ENCODE measurements at regions not wholly inside any gene's neighbourhood (a gene's known extent, or its start where the extent isn't known, plus 50 kb on each side); places are given as distances from the start of the nearest gene placed in this dataset.

DNA sequence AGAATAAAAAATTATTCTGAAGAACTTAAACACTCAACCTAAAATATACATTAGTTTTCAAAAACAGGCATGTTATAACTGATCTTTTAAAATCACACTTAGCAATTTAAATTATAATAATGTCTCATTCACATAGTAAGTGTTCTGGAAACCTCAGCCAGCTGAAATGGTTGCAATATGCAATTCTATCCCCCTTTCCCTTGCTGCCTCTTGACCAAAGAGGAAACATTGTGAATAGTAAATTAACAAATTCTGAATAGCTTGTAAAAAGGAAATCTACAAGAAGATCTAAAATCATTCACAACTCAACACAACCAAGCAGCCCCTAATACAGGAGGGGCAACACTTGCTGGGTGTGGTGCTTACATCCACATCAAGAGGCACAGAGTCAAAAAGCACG lies 431.9 kb downstream of the BCAT1 start:
- Histone ChIP-seq H3K4me1 (ENCODE audit: control insufficient read depth in 1 of 2, insufficient read depth in 2 of 2, low read length in 2 of 2) (no peaks in the 10 kb centered on the region), H3K27ac (ENCODE audit: low read depth, low read length) (no peak overlapping the region), H3K4me2 (ENCODE audit: low read length) (no peak overlapping the region), H3K9ac (ENCODE audit: low read length) (no peak overlapping the region), H3K4me3 (replicated peaks in 1 of 2; ENCODE audit: low read depth in 1 of 2, low read length in 2 of 2) (no peak overlapping the region), H3K9me2 (ENCODE audit: insufficient read depth) (no peaks in the 10 kb centered on the region), H3K9me3 (ENCODE audit: control insufficient read depth in 1 of 2, insufficient read depth in 1 of 2, low read depth in 1 of 2, low read length in 2 of 2) (peaks cover 10 to 16% of the 10 kb centered on the region in 2 experiments; a peak in 2 of 4 replicates), H3K79me2 (ENCODE audit: insufficient read depth, low read length) (no peaks in the 10 kb centered on the region), H3K27me3 (ENCODE audit: insufficient read depth, low read length) (no peaks in the 10 kb centered on the region), H3K36me3 (ENCODE audit: control insufficient read depth in 1 of 2, insufficient read depth in 2 of 2, low read length in 2 of 2) (no peaks in the 10 kb centered on the region), H2AFZ (ENCODE audit: low read depth, low read length, poor library complexity, severe bottlenecking) (no peak overlapping the region), H4K20me1 (ENCODE audit: insufficient read depth) (no peaks in the 10 kb centered on the region)
- CTCF ChIA-PET = no interaction called here
- intact Hi-C loops (cut with micrococcal nuclease) = no loop called here
- no TSS peak for BruUV-seq (replicated peaks)
- TF ChIP-seq FOSL1 (IDR thresholded peaks at IDR 0.05; ENCODE audit: low read depth) (no peak), EZH2 (IDR thresholded peaks at IDR 0.05) (no peak), POLR2AphosphoS5 (IDR thresholded peaks at IDR 0.05; ENCODE audit: low read depth, low read length) (no peak), CEBPB (IDR thresholded peaks at IDR 0.05; ENCODE audit: low read depth) (no peak), SP1 (IDR thresholded peaks at IDR 0.05; ENCODE audit: low read depth) (no peak), SRF (IDR thresholded peaks at IDR 0.05; ENCODE audit: low read depth) (no peak), SIN3A (IDR thresholded peaks at IDR 0.05; ENCODE audit: low read depth) (no peak), POLR2A (IDR thresholded peaks at IDR 0.05; ENCODE audit: borderline replicate concordance, extremely low read depth, insufficient read depth, insufficient read length) (no peak), TCF7L2 (IDR thresholded peaks at IDR 0.05; ENCODE audit: borderline replicate concordance, extremely low read depth, insufficient read depth, insufficient read length) (no peak), ZNF274 (IDR thresholded peaks at IDR 0.05; ENCODE audit: low read depth, low read length) (no peak)
- TF ChIP-seq, protein P1, sequence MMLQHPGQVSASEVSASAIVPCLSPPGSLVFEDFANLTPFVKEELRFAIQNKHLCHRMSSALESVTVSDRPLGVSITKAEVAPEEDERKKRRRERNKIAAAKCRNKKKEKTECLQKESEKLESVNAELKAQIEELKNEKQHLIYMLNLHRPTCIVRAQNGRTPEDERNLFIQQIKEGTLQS (IDR thresholded peaks at IDR 0.05) = no peak
- TF ChIP-seq, protein P2, sequence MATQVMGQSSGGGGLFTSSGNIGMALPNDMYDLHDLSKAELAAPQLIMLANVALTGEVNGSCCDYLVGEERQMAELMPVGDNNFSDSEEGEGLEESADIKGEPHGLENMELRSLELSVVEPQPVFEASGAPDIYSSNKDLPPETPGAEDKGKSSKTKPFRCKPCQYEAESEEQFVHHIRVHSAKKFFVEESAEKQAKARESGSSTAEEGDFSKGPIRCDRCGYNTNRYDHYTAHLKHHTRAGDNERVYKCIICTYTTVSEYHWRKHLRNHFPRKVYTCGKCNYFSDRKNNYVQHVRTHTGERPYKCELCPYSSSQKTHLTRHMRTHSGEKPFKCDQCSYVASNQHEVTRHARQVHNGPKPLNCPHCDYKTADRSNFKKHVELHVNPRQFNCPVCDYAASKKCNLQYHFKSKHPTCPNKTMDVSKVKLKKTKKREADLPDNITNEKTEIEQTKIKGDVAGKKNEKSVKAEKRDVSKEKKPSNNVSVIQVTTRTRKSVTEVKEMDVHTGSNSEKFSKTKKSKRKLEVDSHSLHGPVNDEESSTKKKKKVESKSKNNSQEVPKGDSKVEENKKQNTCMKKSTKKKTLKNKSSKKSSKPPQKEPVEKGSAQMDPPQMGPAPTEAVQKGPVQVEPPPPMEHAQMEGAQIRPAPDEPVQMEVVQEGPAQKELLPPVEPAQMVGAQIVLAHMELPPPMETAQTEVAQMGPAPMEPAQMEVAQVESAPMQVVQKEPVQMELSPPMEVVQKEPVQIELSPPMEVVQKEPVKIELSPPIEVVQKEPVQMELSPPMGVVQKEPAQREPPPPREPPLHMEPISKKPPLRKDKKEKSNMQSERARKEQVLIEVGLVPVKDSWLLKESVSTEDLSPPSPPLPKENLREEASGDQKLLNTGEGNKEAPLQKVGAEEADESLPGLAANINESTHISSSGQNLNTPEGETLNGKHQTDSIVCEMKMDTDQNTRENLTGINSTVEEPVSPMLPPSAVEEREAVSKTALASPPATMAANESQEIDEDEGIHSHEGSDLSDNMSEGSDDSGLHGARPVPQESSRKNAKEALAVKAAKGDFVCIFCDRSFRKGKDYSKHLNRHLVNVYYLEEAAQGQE (IDR thresholded peaks at IDR 0.05; ENCODE audit: low read depth) = no peak
- POLR2A ChIA-PET = no interaction called here
- RAD21 ChIA-PET (ENCODE audit: low non-redundant PET in 1 of 2, low total read pairs in 2 of 2, uncharacterized antibody in 2 of 2, unreplicated experiment in 2 of 2) = no interaction called here
- no peak for DNase-seq (ENCODE audit: low read depth, low spot score)
- ATAC-seq = no peak

All from HCT116 (cell line).